GM12865 (cell line): ENCODE measurements at regions not wholly inside any gene's neighbourhood (a gene's known extent, or its start where the extent isn't known, plus 50 kb on each side); places are given as distances from the start of the nearest gene placed in this dataset.

Source experiments
- DNase-seq: peaks from one replicate; pipeline ENCODE4 v3.0.0; 2010; ENCODE audit warnings: low read depth
- H3K4me3 ChIP-seq: 2 replicates; pipeline ENCODE4 v1.5.1; 2011; ENCODE audit warnings: mild to moderate bottlenecking, low read depth, low read length, control low read depth
- CTCF ChIP-seq: IDR thresholded peaks from 2 replicates; pipeline ENCODE4 v1.5.1; 2011; ENCODE audit warnings: low read length, control low read depth, low read depth, inconsistent platforms; ENCODE audit not compliant: insufficient read depth; ENCODE audit errors: missing control alignments

DNA sequence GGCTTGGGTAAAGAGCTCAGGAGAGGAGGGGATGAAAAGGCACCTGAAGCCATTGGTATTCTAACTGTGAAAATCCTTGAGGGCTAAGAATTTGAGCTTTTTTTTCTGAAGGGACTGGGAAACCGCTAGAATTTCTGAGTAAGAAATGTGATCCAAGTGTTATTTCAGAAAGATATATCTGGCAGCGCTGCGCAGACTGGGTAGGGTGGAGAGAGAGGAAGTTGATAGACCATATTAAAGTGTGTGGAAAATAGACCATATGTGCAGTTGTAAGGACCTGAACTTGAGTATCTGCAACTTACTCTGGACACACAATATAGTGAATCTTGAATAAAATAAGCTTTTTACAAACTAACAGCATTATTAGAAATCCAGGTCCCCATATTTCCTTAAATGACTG, 427.4 kb downstream of the NDFIP2 start:
- H3K4me3 ChIP-seq: no peak overlapping the region
- DNase-seq: no peak
- no peak for TF ChIP-seq CTCF

GRCh38 chr13:79907527-79907926, 426.6 kb downstream of the NDFIP2 start:
- H3K4me3 ChIP-seq: no peak overlapping the region
- no peak for DNase-seq
- TF ChIP-seq CTCF: no peak

DNA sequence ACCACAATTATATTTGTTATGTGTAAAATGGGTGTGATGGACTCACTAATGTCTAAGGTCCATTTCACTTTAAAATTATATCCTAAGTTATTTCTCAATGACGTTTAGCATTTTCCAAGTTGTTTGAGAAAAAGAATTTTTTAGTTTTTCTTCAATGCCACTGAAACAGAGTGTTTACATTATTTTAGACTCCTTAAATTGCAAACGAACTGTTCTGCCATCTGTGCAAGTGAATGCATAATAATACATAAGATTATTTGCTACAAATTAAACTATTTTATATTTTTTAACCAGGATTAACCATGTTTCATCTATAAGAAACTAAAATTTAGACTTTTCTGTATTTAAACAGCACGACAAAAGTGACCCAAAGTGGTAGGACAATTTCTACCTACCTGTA, 425.4 kb downstream of the NDFIP2 start:
- no peak overlapping the region for H3K4me3 ChIP-seq
- no peak for DNase-seq
- no peak for TF ChIP-seq CTCF

DNA sequence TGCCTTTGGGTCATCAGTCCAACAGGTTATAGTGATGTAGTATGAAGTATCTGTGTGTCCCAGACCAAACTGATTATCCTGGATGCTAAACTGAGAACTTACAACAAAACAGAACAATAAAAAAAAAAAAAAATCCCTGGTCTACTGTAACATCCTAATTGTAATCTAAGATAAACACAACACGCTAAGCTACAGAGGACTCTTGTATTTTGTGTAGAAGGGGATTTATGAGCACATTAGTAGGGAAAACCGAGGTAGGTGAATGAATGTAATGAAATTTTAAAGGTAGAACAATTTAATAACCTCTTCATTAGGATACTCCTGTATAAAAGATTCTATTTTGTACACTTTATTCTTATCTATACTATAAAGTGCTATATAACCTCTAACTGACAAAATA, 424.1 kb downstream of the NDFIP2 start:
- TF ChIP-seq CTCF: no peak
- DNase-seq: no peak
- H3K4me3 ChIP-seq: no peak overlapping the region

- TF ChIP-seq CTCF: no peak
- no peak for DNase-seq
- H3K4me3 ChIP-seq: no peak overlapping the region
These were observed 423.6 kb downstream of the NDFIP2 start for GRCh38 chr13:79904581-79904980.

- no peak for DNase-seq
- no peak for TF ChIP-seq CTCF
- H3K4me3 ChIP-seq: no peak overlapping the region
These were observed 420.4 kb downstream of the NDFIP2 start for GRCh38 chr13:79901336-79901735.

GRCh38 chr13:79900356-79900755, 419.4 kb downstream of the NDFIP2 start:
- no peak overlapping the region for H3K4me3 ChIP-seq
- DNase-seq: no peak
- TF ChIP-seq CTCF: no peak
